GM12873 (cell line): ENCODE measurements at regions not wholly inside any gene's neighbourhood (a gene's known extent, or its start where the extent isn't known, plus 50 kb on each side); places are given as distances from the start of the nearest gene placed in this dataset.

ENCODE experiments used
- CTCF ChIP-seq: IDR thresholded peaks from 2 replicates; pipeline ENCODE4 v1.5.1; 2012; ENCODE audit warnings: low read depth, mild to moderate bottlenecking, moderate library complexity, low read length, control low read depth; ENCODE audit not compliant: insufficient read depth; ENCODE audit errors: missing control alignments

- no peak for TF ChIP-seq CTCF
Observed at GRCh38 chr3:5270666-5271371, 83.3 kb downstream of the EDEM1 start.

GRCh38 chr3:5271372-5271683, 83.8 kb downstream of the EDEM1 start:
- TF ChIP-seq CTCF: no peak

GRCh38 chr3:5272387-5272786, 84.9 kb downstream of the EDEM1 start:
- no peak for TF ChIP-seq CTCF

- no peak for TF ChIP-seq CTCF
Observed at GRCh38 chr3:5274091-5274490, 86.6 kb downstream of the EDEM1 start.

GRCh38 chr3:5275529-5275928, 88.0 kb downstream of the EDEM1 start:
- no peak for TF ChIP-seq CTCF

- TF ChIP-seq CTCF: no peak
Observed at GRCh38 chr3:5276934-5277333, 89.4 kb downstream of the EDEM1 start.

- TF ChIP-seq CTCF: no peak
Observed at GRCh38 chr3:5277612-5278236, 90.2 kb downstream of the EDEM1 start.
